ENCODE measurements at regions not wholly inside any gene's neighbourhood (a gene's known extent, or its start where the extent isn't known, plus 50 kb on each side); places are given as distances from the start of the nearest gene placed in this dataset.

- no peak overlapping the region for H4K91ac ChIP-seq (ENCODE audit: insufficient read depth, low read depth, low read length)
- ATAC-seq (ENCODE audit: low read depth): no peak
- WGBS, 2 experiments (ENCODE audit: extremely low coverage in 2 of 2, insufficient read length in 1 of 2): no CpG with 5 or more reads among the region's 2 CpGs
- H2BK20ac ChIP-seq (ENCODE audit: low read depth, low read length): peak overlapping the region; percentile 78
- H3K23ac ChIP-seq (ENCODE audit: low read depth, low read length): peak overlapping the region; percentile 54; the same call in 1 of the 2 replicates
- H3K36me3 ChIP-seq (ENCODE audit: control insufficient read depth, insufficient read depth, low read length): no peaks in the 10 kb centered on the region
- no peak overlapping the region for H3K4me2 ChIP-seq (ENCODE audit: low read depth, low read length)
- no peaks in the 10 kb centered on the region for H3K27me3 ChIP-seq (ENCODE audit: control insufficient read depth, insufficient read depth, low read length)
- dilution Hi-C loops (cut with HindIII; ENCODE audit: low sequenced_read_pairs, unreplicated experiment) (no loop called here), intact Hi-C loops (cut with micrococcal nuclease) (no loop called here), in situ Hi-C loops (cut with MboI; ENCODE audit: low sequenced_read_pairs) (no loop called here)
- no peak overlapping the region; the same call in 1 of the 2 replicates for H3K14ac ChIP-seq (replicated peaks; ENCODE audit: low read depth, low read length)
- 0 out of 3 replicates have a peak overlapping the region, but pooled peaks have one; percentile 20 for H2BK15ac ChIP-seq (ENCODE audit: low read depth, low read length)
- H4K5ac ChIP-seq (ENCODE audit: low read depth, low read length): peak overlapping the region; percentile 66; the same call in 1 of the 2 replicates
- H2AFZ ChIP-seq (replicated peaks; ENCODE audit: low read length, poor library complexity): no peak overlapping the region
- H3K9me3 ChIP-seq (ENCODE audit: control insufficient read depth, insufficient read depth, low read length): no peaks in the 10 kb centered on the region
- no peak overlapping the region for H2AK5ac ChIP-seq (ENCODE audit: low read depth, low read length)
- CTCF ChIA-PET: no interaction called here
- H4K20me1 ChIP-seq (ENCODE audit: insufficient read depth, low read length): no peaks in the 10 kb centered on the region
- H2BK5ac ChIP-seq (ENCODE audit: low read depth, low read length, poor library complexity, severe bottlenecking): no peak overlapping the region
- H3K56ac ChIP-seq (ENCODE audit: extremely low read depth, insufficient read depth, low read length): no peak overlapping the region
- no peak overlapping the region for H3K9ac ChIP-seq (ENCODE audit: low read depth, low read length)
- BruUV-seq (replicated peaks): no TSS peak
- H2AK9ac ChIP-seq (replicated peaks; ENCODE audit: low read depth, low read length, poor library complexity): no peak overlapping the region
- peaks cover 17% of the 10 kb centered on the region for H3K4me1 ChIP-seq (ENCODE audit: control insufficient read depth, insufficient read depth, low read length)
- H2BK120ac ChIP-seq (ENCODE audit: low read depth, low read length): no peak overlapping the region
- peak overlapping the region; percentile 68 for H3K4ac ChIP-seq (ENCODE audit: low read depth, low read length)
- H3K9me1 ChIP-seq (ENCODE audit: insufficient read depth, low read length): peaks cover 8% of the 10 kb centered on the region
- H3K18ac ChIP-seq (ENCODE audit: low read depth, low read length): no peak overlapping the region
- H3K79me1 ChIP-seq (ENCODE audit: low read depth in 1 of 2, low read length in 2 of 2): no peaks in the 10 kb centered on the region
- no peak overlapping the region for H3K4me3 ChIP-seq (ENCODE audit: insufficient read depth, low read depth, low read length)
- TF ChIP-seq, protein P1, sequence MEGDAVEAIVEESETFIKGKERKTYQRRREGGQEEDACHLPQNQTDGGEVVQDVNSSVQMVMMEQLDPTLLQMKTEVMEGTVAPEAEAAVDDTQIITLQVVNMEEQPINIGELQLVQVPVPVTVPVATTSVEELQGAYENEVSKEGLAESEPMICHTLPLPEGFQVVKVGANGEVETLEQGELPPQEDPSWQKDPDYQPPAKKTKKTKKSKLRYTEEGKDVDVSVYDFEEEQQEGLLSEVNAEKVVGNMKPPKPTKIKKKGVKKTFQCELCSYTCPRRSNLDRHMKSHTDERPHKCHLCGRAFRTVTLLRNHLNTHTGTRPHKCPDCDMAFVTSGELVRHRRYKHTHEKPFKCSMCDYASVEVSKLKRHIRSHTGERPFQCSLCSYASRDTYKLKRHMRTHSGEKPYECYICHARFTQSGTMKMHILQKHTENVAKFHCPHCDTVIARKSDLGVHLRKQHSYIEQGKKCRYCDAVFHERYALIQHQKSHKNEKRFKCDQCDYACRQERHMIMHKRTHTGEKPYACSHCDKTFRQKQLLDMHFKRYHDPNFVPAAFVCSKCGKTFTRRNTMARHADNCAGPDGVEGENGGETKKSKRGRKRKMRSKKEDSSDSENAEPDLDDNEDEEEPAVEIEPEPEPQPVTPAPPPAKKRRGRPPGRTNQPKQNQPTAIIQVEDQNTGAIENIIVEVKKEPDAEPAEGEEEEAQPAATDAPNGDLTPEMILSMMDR (conservative IDR thresholded peaks at IDR 0.05; ENCODE audit: low read depth, low read length): no peak
- TF ChIP-seq NFE2L2 (IDR thresholded peaks at IDR 0.05; ENCODE audit: low read depth, low read length) (no peak), RFX5 (IDR thresholded peaks at IDR 0.05; ENCODE audit: low read depth, low read length) (no peak), CHD1 (IDR thresholded peaks at IDR 0.05; ENCODE audit: low read depth, low read length) (no peak), MAFK (IDR thresholded peaks at IDR 0.05; ENCODE audit: low read depth, low read length) (no peak), RCOR1 (IDR thresholded peaks at IDR 0.05; ENCODE audit: insufficient replicate concordance, low read length) (no peak), RAD21 (IDR thresholded peaks at IDR 0.05; ENCODE audit: low read length) (no peak), POLR2A (IDR thresholded peaks at IDR 0.05; ENCODE audit: low read depth, low read length) (no peak)
- H3K27ac ChIP-seq (ENCODE audit: insufficient read depth, low read length): no peak overlapping the region
- no peak overlapping the region; a peak in 1 of 4 replicates for H4K8ac ChIP-seq (ENCODE audit: low read depth in 2 of 2, low read length in 2 of 2)
- no peak for DNase-seq
- POLR2A ChIA-PET (ENCODE audit: unreplicated experiment): no interaction called here
Observed at GRCh38 chr12:75852956-75853355, 178.6 kb downstream of the PHLDA1 start.
